Upper lobe of left lung (tissue), 4 donors: ENCODE measurements at regions not wholly inside any gene's neighbourhood (a gene's known extent, or its start where the extent isn't known, plus 50 kb on each side); places are given as distances from the start of the nearest gene placed in this dataset.

Experiments used
- POLR2A ChIP-seq, 4 donors: fragments of 450-650 bp; IDR thresholded peaks; one replicate each; pipeline ENCODE4 v1.5.1; 2016 to 2017; ENCODE audit warnings: antibody characterized with exemption in 4 of 4, mild to moderate bottlenecking in 2 of 4
- TF ChIP-seq, protein P1 (sequence below), 6 experiments: fragments of 450-650 bp in 4 of 6; fragments of 200-600 bp in 2 of 6; sonication (generic) in 2 of 6; IDR thresholded peaks; one replicate each; pipeline ENCODE4 v1.5.1; 2016 to 2019; ENCODE audit warnings: antibody characterized with exemption in 6 of 6

- TF ChIP-seq POLR2A (IDR thresholded peaks at IDR 0.05): no peak
- TF ChIP-seq, protein P1, sequence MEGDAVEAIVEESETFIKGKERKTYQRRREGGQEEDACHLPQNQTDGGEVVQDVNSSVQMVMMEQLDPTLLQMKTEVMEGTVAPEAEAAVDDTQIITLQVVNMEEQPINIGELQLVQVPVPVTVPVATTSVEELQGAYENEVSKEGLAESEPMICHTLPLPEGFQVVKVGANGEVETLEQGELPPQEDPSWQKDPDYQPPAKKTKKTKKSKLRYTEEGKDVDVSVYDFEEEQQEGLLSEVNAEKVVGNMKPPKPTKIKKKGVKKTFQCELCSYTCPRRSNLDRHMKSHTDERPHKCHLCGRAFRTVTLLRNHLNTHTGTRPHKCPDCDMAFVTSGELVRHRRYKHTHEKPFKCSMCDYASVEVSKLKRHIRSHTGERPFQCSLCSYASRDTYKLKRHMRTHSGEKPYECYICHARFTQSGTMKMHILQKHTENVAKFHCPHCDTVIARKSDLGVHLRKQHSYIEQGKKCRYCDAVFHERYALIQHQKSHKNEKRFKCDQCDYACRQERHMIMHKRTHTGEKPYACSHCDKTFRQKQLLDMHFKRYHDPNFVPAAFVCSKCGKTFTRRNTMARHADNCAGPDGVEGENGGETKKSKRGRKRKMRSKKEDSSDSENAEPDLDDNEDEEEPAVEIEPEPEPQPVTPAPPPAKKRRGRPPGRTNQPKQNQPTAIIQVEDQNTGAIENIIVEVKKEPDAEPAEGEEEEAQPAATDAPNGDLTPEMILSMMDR (IDR thresholded peaks at IDR 0.05): no peak
Observed at GRCh38 chr6:140237251-140237650, 862.8 kb upstream of the CITED2 start.
